NAMALWA (cell line): ENCODE measurements at regions not wholly inside any gene's neighbourhood (a gene's known extent, or its start where the extent isn't known, plus 50 kb on each side); places are given as distances from the start of the nearest gene placed in this dataset.

Source experiments
- DNase-seq: peaks from one replicate; pipeline ENCODE4 v3.0.0-alpha.2; 2015; ENCODE audit warnings: low spot score

GRCh38 chr16:82358161-82358560 lies 188.1 kb upstream of the MPHOSPH6 start:
- no peak for DNase-seq

- DNase-seq = no peak
These were observed 187.2 kb upstream of the MPHOSPH6 start for GRCh38 chr16:82357237-82357636.

GRCh38 chr16:82350560-82350959 lies 180.5 kb upstream of the MPHOSPH6 start:
- DNase-seq = no peak

- no peak for DNase-seq
These were observed 175.3 kb upstream of the MPHOSPH6 start for GRCh38 chr16:82345318-82345717.

- DNase-seq = peak; percentile 12
These were observed 174.1 kb upstream of the MPHOSPH6 start for GRCh38 chr16:82344157-82344556.

- no peak for DNase-seq
These were observed 171.2 kb upstream of the MPHOSPH6 start for GRCh38 chr16:82341146-82341669.

GRCh38 chr16:82340531-82340930 lies 170.5 kb upstream of the MPHOSPH6 start:
- no peak for DNase-seq

GRCh38 chr16:82337355-82337754 lies 167.3 kb upstream of the MPHOSPH6 start:
- no peak for DNase-seq

GRCh38 chr16:82331974-82332750 lies 162.1 kb upstream of the MPHOSPH6 start:
- DNase-seq = no peak

- no peak for DNase-seq
These were observed 161.4 kb upstream of the MPHOSPH6 start for GRCh38 chr16:82331397-82331796.

- no peak for DNase-seq
These were observed 159.6 kb upstream of the MPHOSPH6 start for GRCh38 chr16:82329504-82330192.

- no peak for DNase-seq
These were observed 159.0 kb upstream of the MPHOSPH6 start for GRCh38 chr16:82328881-82329469.

GRCh38 chr16:82323171-82323570 lies 153.1 kb upstream of the MPHOSPH6 start:
- DNase-seq = no peak

GRCh38 chr16:82322177-82322576 lies 152.2 kb upstream of the MPHOSPH6 start:
- no peak for DNase-seq

- no peak for DNase-seq
These were observed 149.0 kb upstream of the MPHOSPH6 start for GRCh38 chr16:82319038-82319437.

GRCh38 chr16:82317411-82318167 lies 147.6 kb upstream of the MPHOSPH6 start:
- no peak for DNase-seq

- no peak for DNase-seq
These were observed 143.7 kb upstream of the MPHOSPH6 start for GRCh38 chr16:82313754-82314153.

GRCh38 chr16:82311528-82311927 lies 141.5 kb upstream of the MPHOSPH6 start:
- DNase-seq = no peak

GRCh38 chr16:82302042-82302727 lies 132.2 kb upstream of the MPHOSPH6 start:
- DNase-seq = no peak

- no peak for DNase-seq
These were observed 131.2 kb upstream of the MPHOSPH6 start for GRCh38 chr16:82301146-82301755.

- no peak for DNase-seq
These were observed 130.4 kb upstream of the MPHOSPH6 start for GRCh38 chr16:82300374-82300951.
